Progenitor cell of endocrine pancreas (in vitro differentiated cells): ENCODE measurements at regions not wholly inside any gene's neighbourhood (a gene's known extent, or its start where the extent isn't known, plus 50 kb on each side); places are given as distances from the start of the nearest gene placed in this dataset.

Source experiments
- DNase-seq: peaks from one replicate; pipeline ENCODE4 v3.0.0; 2021; ENCODE audit warnings: low spot score; ENCODE audit not compliant: unreplicated experiment
- H3K27ac Mint-ChIP-seq: 2 replicates; pipeline ENCODE4 v1.8.0; 2021; ENCODE audit warnings: mild to moderate bottlenecking, moderate library complexity, mixed read lengths
- H3K27me3 Mint-ChIP-seq: 2 replicates; pipeline ENCODE4 v1.8.0; 2021; ENCODE audit warnings: mixed read lengths
- H3K36me3 Mint-ChIP-seq: 2 replicates; pipeline ENCODE4 v1.8.0; 2022; ENCODE audit warnings: mixed read lengths; ENCODE audit not compliant: insufficient read depth
- H3K4me1 Mint-ChIP-seq: 2 replicates; pipeline ENCODE4 v1.8.0; 2021; ENCODE audit warnings: low read depth, mixed read lengths
- H3K4me3 Mint-ChIP-seq: 2 replicates; pipeline ENCODE4 v1.8.0; 2021; ENCODE audit warnings: low read depth, mild to moderate bottlenecking, moderate library complexity, mixed read lengths
- H3K9me3 Mint-ChIP-seq: 2 replicates; pipeline ENCODE4 v1.8.0; 2021; ENCODE audit warnings: low read depth, mixed read lengths
- TF ChIP-seq, protein P1 (sequence below): fragments of 200-600 bp; sonication (generic); IDR thresholded peaks from one replicate; pipeline ENCODE4 v1.5.0; 2021; ENCODE audit warnings: antibody characterized with exemption, mild to moderate bottlenecking; ENCODE audit not compliant: unreplicated experiment

DNA sequence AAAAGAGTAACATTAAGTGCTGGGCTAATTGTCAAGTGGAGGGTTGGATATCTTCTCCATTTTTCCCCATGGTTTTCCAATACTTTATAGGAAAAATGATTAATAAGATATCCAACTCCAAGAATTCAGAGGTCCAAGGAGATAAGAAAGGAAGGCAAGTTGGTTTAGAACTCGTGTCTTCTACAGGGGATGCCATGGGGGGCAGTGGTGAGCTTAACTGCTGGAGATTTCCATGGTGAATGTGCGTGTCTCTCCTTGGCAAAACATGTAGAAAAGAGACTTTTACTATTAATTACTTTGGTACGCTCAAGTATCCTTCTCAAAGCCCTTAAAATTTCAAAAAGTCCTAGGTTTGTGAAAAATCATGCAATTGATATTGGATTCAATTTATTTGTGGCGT lies 982.9 kb upstream of the RBFOX1 start:
- Mint-ChIP-seq H3K27ac (no peak overlapping the region), H3K9me3 (no peaks in the 10 kb centered on the region), H3K4me1 (no peaks in the 10 kb centered on the region), H3K4me3 (no peak overlapping the region), H3K27me3 (peaks cover 10% of the 10 kb centered on the region), H3K36me3 (no peaks in the 10 kb centered on the region)
- no peak for DNase-seq
- TF ChIP-seq, protein P1, sequence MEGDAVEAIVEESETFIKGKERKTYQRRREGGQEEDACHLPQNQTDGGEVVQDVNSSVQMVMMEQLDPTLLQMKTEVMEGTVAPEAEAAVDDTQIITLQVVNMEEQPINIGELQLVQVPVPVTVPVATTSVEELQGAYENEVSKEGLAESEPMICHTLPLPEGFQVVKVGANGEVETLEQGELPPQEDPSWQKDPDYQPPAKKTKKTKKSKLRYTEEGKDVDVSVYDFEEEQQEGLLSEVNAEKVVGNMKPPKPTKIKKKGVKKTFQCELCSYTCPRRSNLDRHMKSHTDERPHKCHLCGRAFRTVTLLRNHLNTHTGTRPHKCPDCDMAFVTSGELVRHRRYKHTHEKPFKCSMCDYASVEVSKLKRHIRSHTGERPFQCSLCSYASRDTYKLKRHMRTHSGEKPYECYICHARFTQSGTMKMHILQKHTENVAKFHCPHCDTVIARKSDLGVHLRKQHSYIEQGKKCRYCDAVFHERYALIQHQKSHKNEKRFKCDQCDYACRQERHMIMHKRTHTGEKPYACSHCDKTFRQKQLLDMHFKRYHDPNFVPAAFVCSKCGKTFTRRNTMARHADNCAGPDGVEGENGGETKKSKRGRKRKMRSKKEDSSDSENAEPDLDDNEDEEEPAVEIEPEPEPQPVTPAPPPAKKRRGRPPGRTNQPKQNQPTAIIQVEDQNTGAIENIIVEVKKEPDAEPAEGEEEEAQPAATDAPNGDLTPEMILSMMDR: peak; percentile 7

DNA sequence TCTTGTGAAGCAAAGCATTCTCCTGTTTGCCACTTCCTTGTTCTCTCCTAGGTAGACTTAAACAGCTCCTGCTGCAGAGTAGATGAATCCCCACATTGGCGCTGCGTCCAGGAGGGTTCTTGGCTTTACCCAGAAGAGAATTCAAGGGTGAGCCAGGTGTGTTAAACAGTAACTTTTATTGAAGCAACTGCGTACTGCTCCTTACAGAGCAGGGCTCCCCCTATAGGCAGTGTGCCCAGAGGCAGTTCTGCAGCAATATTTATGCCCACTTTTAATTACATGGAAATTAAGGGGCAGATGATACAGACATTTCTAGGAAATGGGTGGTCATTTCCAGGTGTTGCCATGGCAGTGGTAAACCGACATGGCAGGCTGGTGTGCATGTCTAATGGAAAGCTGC lies 987.6 kb upstream of the RBFOX1 start:
- TF ChIP-seq, protein P1: no peak
- DNase-seq: no peak
- H3K27me3 Mint-ChIP-seq: peaks cover 17% of the 10 kb centered on the region
- H3K4me3 Mint-ChIP-seq: no peak overlapping the region
- H3K9me3 Mint-ChIP-seq: peaks cover 9% of the 10 kb centered on the region
- no peak overlapping the region for H3K27ac Mint-ChIP-seq
- H3K4me1 Mint-ChIP-seq: no peaks in the 10 kb centered on the region
- no peaks in the 10 kb centered on the region for H3K36me3 Mint-ChIP-seq

DNA sequence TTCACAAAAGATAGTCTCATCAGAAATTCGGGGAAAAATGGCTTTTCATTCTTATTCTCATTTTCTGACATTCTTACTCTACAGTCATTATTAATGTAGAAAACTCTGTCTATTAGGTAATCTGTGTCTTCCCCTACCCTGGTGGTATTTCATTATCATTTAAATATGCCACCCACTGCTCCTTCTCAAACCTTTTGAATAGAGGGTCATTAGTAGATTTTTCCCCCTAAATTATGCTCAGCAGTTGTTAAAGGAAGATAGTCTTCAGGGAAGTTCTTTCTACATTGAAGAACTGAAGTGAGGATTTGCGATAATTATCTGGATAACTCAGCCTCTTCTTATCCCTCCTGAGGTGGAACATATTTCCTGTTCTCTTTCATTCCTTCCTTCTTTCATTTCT lies 989.5 kb upstream of the RBFOX1 start:
- DNase-seq: no peak
- Mint-ChIP-seq H3K4me3 (no peak overlapping the region), H3K9me3 (peaks cover 11% of the 10 kb centered on the region), H3K36me3 (no peaks in the 10 kb centered on the region), H3K27me3 (peaks cover 17% of the 10 kb centered on the region), H3K4me1 (no peaks in the 10 kb centered on the region), H3K27ac (no peak overlapping the region)
- TF ChIP-seq, protein P1: no peak

DNA sequence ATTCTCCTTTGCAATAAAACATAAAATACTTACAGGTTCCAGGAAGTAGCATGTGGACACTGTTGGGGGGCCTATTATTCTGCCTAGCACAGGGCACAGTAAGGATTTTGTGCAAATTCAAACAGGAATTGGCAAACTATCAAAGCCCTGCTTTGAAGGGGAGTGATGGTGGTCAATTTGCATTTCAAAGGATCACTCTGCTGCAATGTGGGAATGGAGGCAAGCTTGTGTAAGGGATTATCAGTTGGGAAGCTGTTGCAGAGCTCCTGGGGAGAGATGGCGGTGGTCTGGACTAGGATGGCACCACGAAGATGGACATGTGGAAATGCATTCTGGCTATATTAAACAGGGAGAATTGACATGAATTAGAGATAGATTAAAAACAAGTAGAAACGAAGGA lies 990.7 kb upstream of the RBFOX1 start:
- Mint-ChIP-seq H3K4me1 (no peaks in the 10 kb centered on the region), H3K36me3 (no peaks in the 10 kb centered on the region), H3K27me3 (peaks cover 17% of the 10 kb centered on the region), H3K27ac (no peak overlapping the region), H3K9me3 (peaks cover 11% of the 10 kb centered on the region), H3K4me3 (no peak overlapping the region)
- TF ChIP-seq, protein P1: no peak
- DNase-seq: no peak

DNA sequence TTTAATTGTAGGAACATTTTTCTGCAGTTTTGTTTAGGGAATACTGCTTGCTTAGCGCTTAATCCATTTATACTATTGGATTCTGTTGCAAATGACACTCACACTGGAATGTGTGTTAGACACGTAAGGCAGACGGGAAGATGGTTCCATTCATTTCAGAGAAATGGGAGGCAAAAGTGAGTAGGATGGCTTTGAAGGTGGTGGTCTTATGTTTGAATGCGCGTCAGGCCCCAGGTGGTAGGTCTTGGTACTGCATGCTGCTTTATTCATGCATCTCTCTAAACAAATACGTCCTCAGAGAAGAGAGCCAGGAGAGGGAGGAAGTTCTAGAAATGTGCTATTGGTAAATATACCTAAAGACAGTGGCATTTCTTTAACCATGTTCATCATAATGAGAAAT lies 997.6 kb upstream of the RBFOX1 start:
- no peaks in the 10 kb centered on the region for H3K4me1 Mint-ChIP-seq
- TF ChIP-seq, protein P1: peak; percentile 62
- H3K4me3 Mint-ChIP-seq: no peak overlapping the region
- no peak overlapping the region for H3K27ac Mint-ChIP-seq
- H3K36me3 Mint-ChIP-seq: no peaks in the 10 kb centered on the region
- H3K27me3 Mint-ChIP-seq: no peaks in the 10 kb centered on the region
- peaks cover 1% of the 10 kb centered on the region for H3K9me3 Mint-ChIP-seq
- DNase-seq: no peak
